Raji (cell line): ENCODE measurements at regions not wholly inside any gene's neighbourhood (a gene's known extent, or its start where the extent isn't known, plus 50 kb on each side); places are given as distances from the start of the nearest gene placed in this dataset.

Source experiments
- POLR2A ChIP-seq: IDR thresholded peaks from 2 replicates; pipeline ENCODE4 v1.6.1; 2011; ENCODE audit warnings: low read depth, low read length, control low read depth; ENCODE audit not compliant: insufficient read depth

GRCh38 chr5:60521376-60522291 is 178.3 kb downstream of the DEPDC1B start:
- peak; percentile 28; the same call in 1 of the 2 replicates for TF ChIP-seq POLR2A

- no peak for TF ChIP-seq POLR2A
Measured at GRCh38 chr5:60520451-60521227, 179.3 kb downstream of the DEPDC1B start.

GRCh38 chr5:60519372-60519771 is 180.6 kb downstream of the DEPDC1B start:
- no peak for TF ChIP-seq POLR2A

DNA sequence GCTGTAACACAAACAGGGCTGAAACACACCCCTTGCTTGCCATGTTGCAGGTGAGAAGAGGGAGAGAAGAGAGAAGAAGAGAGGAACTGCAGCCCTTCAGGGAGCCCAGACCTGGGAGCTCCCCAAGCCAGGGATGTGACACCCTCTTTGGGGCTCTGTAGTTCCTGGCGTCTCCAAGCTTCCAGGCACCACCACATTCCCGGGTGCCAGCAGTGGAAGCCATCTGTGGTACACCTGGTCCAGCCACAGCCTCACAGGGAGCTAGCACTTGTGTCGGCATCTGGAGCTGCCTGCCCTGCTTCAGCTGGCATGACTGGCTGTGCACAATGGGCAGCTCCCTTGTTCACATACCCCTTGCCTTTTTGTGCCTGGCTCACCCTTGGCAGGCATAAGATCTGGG is 182.1 kb downstream of the DEPDC1B start:
- no peak for TF ChIP-seq POLR2A

- no peak for TF ChIP-seq POLR2A
Measured at GRCh38 chr5:60517094-60517694, 182.8 kb downstream of the DEPDC1B start.

- TF ChIP-seq POLR2A, result no peak
Measured at GRCh38 chr5:60516688-60517087, 183.3 kb downstream of the DEPDC1B start.

GRCh38 chr5:60514152-60514551 is 185.8 kb downstream of the DEPDC1B start:
- no peak for TF ChIP-seq POLR2A

- no peak for TF ChIP-seq POLR2A
Measured at GRCh38 chr5:60512117-60512516, 187.8 kb downstream of the DEPDC1B start.

DNA sequence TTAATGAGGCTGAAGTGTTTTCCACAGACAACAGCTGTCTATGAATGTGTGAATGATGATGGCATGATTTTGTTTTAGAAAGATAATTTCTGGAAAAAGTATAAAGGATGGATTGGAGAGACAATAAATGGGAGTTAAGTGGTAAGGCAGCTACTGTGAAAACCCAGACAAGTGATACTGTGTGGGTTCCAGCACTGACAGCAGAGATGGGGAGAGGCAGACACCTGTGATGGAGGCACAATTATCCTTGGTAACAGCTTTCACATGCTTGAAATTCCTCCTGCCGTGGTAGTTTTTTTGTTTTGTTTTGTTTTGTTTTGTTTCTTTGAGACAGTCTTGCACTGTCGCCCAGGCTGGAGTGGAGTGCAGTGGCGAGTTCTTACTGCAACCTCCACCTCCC is 189.3 kb downstream of the DEPDC1B start:
- no peak for TF ChIP-seq POLR2A

DNA sequence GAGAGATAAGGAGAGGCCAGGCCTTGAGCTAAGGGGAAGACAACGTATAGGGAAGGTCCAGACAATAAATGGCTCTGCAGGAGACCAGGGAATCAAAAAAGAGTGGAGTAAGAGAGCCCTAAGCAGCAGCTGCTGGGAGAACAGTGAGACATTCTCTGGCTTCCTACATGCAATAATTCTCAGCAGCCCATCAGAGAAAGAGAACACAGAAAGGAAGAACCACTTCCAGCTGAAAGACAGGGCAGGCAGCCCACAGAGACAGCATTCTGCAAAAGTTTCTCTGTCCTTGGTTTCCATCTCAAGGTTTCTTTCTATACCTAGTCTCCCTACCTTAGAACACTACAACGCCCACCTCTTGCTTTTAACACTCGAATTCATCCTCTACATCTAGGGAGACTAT is 189.9 kb downstream of the DEPDC1B start:
- no peak for TF ChIP-seq POLR2A

DNA sequence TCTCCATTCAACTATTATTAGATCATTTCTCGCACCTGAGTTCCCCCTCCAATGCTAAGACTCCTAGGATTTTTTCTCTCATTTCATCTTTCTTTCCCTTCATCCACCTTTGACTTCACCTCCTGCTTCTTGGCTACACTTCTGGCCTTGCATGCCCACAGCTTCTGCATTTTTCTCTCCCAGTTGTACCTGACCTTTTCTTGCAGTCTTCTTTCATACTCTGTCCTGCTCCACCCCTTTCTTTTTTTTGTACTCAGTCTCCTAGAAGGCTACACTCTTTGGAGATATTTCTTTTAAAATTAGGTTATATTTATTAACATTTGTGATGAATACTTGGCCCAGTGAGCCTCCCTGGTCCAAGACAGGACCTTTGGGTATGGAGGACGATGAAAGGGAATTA is 190.4 kb downstream of the DEPDC1B start:
- no peak for TF ChIP-seq POLR2A

DNA sequence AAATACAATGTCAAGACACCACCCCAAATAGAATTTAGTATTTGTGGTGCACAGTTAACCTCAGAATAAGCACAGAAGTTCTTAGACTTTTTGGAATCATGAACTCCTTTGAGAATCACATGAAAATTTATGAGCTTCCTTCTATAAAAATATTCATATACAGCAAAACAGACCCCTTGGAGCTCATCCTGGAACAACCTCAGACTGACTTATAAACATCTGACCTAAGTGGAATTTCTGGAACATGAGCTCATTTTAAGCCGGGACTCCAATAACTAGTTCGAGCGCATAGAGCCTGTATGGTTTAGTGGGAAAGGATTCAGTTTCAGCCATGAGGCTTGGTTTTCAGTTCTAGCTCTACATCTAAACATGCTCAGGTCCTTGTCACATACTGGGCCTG is 192.3 kb downstream of the DEPDC1B start:
- TF ChIP-seq POLR2A, result no peak

- TF ChIP-seq POLR2A, result no peak
Measured at GRCh38 chr5:60505373-60506171, 194.4 kb downstream of the DEPDC1B start.

GRCh38 chr5:60504342-60504741 is 195.6 kb downstream of the DEPDC1B start:
- no peak for TF ChIP-seq POLR2A

GRCh38 chr5:60503771-60504170 is 196.2 kb downstream of the DEPDC1B start:
- no peak for TF ChIP-seq POLR2A
